ENCODE measurements at regions not wholly inside any gene's neighbourhood (a gene's known extent, or its start where the extent isn't known, plus 50 kb on each side); places are given as distances from the start of the nearest gene placed in this dataset.
"Not testable (repeated sequence)": the region's sequence is repeated elsewhere in the genome, so short reads cannot be mapped to it uniquely, and the experiment has no call there.

- Mint-ChIP-seq H3K27me3 (no peaks in the 10 kb centered on the region), H3K9me3 (peaks cover 2 to 12% of the 10 kb centered on the region in 2 donors), H3K27ac (no peak overlapping the region), H3K4me3 (no peak overlapping the region), H3K4me1 (ENCODE audit: low read depth in 2 of 2) (no peaks in the 10 kb centered on the region), H3K36me3 (ENCODE audit: insufficient read depth) (peaks cover 4% of the 10 kb centered on the region)
- DNase-seq (no peak), ATAC-seq (replicated peaks) (no peak)
Observed at GRCh38 chr11:106503901-106504300, 426.4 kb downstream of the AASDHPPT start.

- H3K4me3 Mint-ChIP-seq, result no peak overlapping the region
- DNase-seq (no peak), ATAC-seq (replicated peaks) (no peak)
- peaks cover 5 to 20% of the 10 kb centered on the region in 2 donors for H3K9me3 Mint-ChIP-seq
- no peak overlapping the region for H3K27ac Mint-ChIP-seq
- H3K36me3 Mint-ChIP-seq (ENCODE audit: insufficient read depth), result no peaks in the 10 kb centered on the region
- H3K4me1 Mint-ChIP-seq (ENCODE audit: low read depth in 2 of 2), result no peaks in the 10 kb centered on the region
- H3K27me3 Mint-ChIP-seq, result no peaks in the 10 kb centered on the region
Observed at GRCh38 chr11:106507645-106508306, 430.3 kb downstream of the AASDHPPT start.

GRCh38 chr11:106514706-106515105 lies 437.2 kb downstream of the AASDHPPT start:
- no peaks in the 10 kb centered on the region for H3K27me3 Mint-ChIP-seq

GRCh38 chr11:106517426-106517825 lies 440.0 kb downstream of the AASDHPPT start:
- Mint-ChIP-seq H3K36me3 (ENCODE audit: insufficient read depth) (no peaks in the 10 kb centered on the region), H3K27ac (no peak overlapping the region), H3K4me3 (no peak overlapping the region), H3K27me3 (no peaks in the 10 kb centered on the region), H3K9me3 (peaks cover 0 to 8% of the 10 kb centered on the region in 2 donors), H3K4me1 (ENCODE audit: low read depth in 2 of 2) (no peaks in the 10 kb centered on the region)
- DNase-seq (no peak), ATAC-seq (replicated peaks) (no peak)

More at GRCh38 chr11:106514706-106515105, 437.2 kb downstream of the AASDHPPT start:
- DNase-seq, result no peak
- H3K4me1 Mint-ChIP-seq (ENCODE audit: low read depth in 2 of 2), result no peaks in the 10 kb centered on the region
- no peak overlapping the region for H3K27ac Mint-ChIP-seq
- no peak for ATAC-seq (replicated peaks)
- H3K4me3 Mint-ChIP-seq, result no peak overlapping the region
- peaks cover 0 to 6% of the 10 kb centered on the region in 2 donors for H3K9me3 Mint-ChIP-seq
- no peaks in the 10 kb centered on the region for H3K36me3 Mint-ChIP-seq (ENCODE audit: insufficient read depth)

- no peaks in the 10 kb centered on the region for H3K4me1 Mint-ChIP-seq (ENCODE audit: low read depth in 2 of 2)
- no peaks in the 10 kb centered on the region for H3K27me3 Mint-ChIP-seq
- DNase-seq (no peak), ATAC-seq (replicated peaks) (no peak)
- no peak overlapping the region for H3K27ac Mint-ChIP-seq
- H3K36me3 Mint-ChIP-seq (ENCODE audit: insufficient read depth), result no peaks in the 10 kb centered on the region
- H3K4me3 Mint-ChIP-seq, result no peak overlapping the region
- peaks cover 0 to 8% of the 10 kb centered on the region in 2 donors for H3K9me3 Mint-ChIP-seq
Observed at GRCh38 chr11:106520146-106520912, 442.9 kb downstream of the AASDHPPT start.

GRCh38 chr11:106520920-106521319 lies 443.5 kb downstream of the AASDHPPT start:
- no peaks in the 10 kb centered on the region for H3K27me3 Mint-ChIP-seq
- H3K27ac Mint-ChIP-seq, result no peak overlapping the region
- no peak for DNase-seq
- no peak overlapping the region for H3K4me3 Mint-ChIP-seq
- no peak for ATAC-seq (replicated peaks)
- H3K36me3 Mint-ChIP-seq (ENCODE audit: insufficient read depth), result no peaks in the 10 kb centered on the region
- peaks cover 0 to 8% of the 10 kb centered on the region in 2 donors for H3K9me3 Mint-ChIP-seq
- no peaks in the 10 kb centered on the region for H3K4me1 Mint-ChIP-seq (ENCODE audit: low read depth in 2 of 2)

- H3K36me3 Mint-ChIP-seq (ENCODE audit: insufficient read depth), result no peaks in the 10 kb centered on the region
- H3K9me3 Mint-ChIP-seq, result peaks cover 0 to 10% of the 10 kb centered on the region in 2 donors
- H3K27me3 Mint-ChIP-seq, result no peaks in the 10 kb centered on the region
- H3K27ac Mint-ChIP-seq, result no peak overlapping the region
- no peak overlapping the region for H3K4me3 Mint-ChIP-seq
- no peaks in the 10 kb centered on the region for H3K4me1 Mint-ChIP-seq (ENCODE audit: low read depth in 2 of 2)
- no peak for DNase-seq
- ATAC-seq (replicated peaks), result no peak
Observed at GRCh38 chr11:106523171-106523570, 445.7 kb downstream of the AASDHPPT start.

- no peak overlapping the region for H3K4me3 Mint-ChIP-seq
- H3K9me3 Mint-ChIP-seq, result peaks cover 0 to 10% of the 10 kb centered on the region in 2 donors
- no peak overlapping the region for H3K27ac Mint-ChIP-seq
- no peaks in the 10 kb centered on the region for H3K27me3 Mint-ChIP-seq
- H3K4me1 Mint-ChIP-seq (ENCODE audit: low read depth in 2 of 2), result no peaks in the 10 kb centered on the region
- no peak for ATAC-seq (replicated peaks)
- no peaks in the 10 kb centered on the region for H3K36me3 Mint-ChIP-seq (ENCODE audit: insufficient read depth)
- no peak for DNase-seq
Observed at GRCh38 chr11:106523921-106524320, 446.5 kb downstream of the AASDHPPT start.

GRCh38 chr11:106524436-106524835 lies 447.0 kb downstream of the AASDHPPT start:
- H3K9me3 Mint-ChIP-seq, result peaks cover 0 to 10% of the 10 kb centered on the region in 2 donors
- no peak for DNase-seq
- ATAC-seq (replicated peaks), result no peak
- no peak overlapping the region for H3K27ac Mint-ChIP-seq
- H3K36me3 Mint-ChIP-seq (ENCODE audit: insufficient read depth), result no peaks in the 10 kb centered on the region
- H3K4me3 Mint-ChIP-seq, result no peak overlapping the region
- H3K4me1 Mint-ChIP-seq (ENCODE audit: low read depth in 2 of 2), result no peaks in the 10 kb centered on the region
- H3K27me3 Mint-ChIP-seq, result no peaks in the 10 kb centered on the region

- ATAC-seq (replicated peaks); H3K27ac Mint-ChIP-seq; H3K36me3 Mint-ChIP-seq (ENCODE audit: insufficient read depth); H3K4me3 Mint-ChIP-seq; H3K9me3 Mint-ChIP-seq; H3K4me1 Mint-ChIP-seq (ENCODE audit: low read depth in 2 of 2); DNase-seq; H3K27me3 Mint-ChIP-seq: not testable (repeated sequence)
Observed at GRCh38 chr11:106531648-106532047, 454.2 kb downstream of the AASDHPPT start.

- Mint-ChIP-seq H3K4me3 (no peak overlapping the region), H3K36me3 (ENCODE audit: insufficient read depth) (no peaks in the 10 kb centered on the region), H3K4me1 (ENCODE audit: low read depth in 2 of 2) (no peaks in the 10 kb centered on the region), H3K27ac (no peak overlapping the region), H3K27me3 (no peaks in the 10 kb centered on the region), H3K9me3 (no peaks in the 10 kb centered on the region)
- DNase-seq (no peak), ATAC-seq (replicated peaks) (no peak)
Observed at GRCh38 chr11:106533046-106533445, 455.6 kb downstream of the AASDHPPT start.

GRCh38 chr11:106540001-106540400 lies 462.5 kb downstream of the AASDHPPT start:
- H3K4me3 Mint-ChIP-seq, result no peak overlapping the region
- H3K4me1 Mint-ChIP-seq (ENCODE audit: low read depth in 2 of 2), result no peaks in the 10 kb centered on the region
- no peak for DNase-seq
- no peaks in the 10 kb centered on the region for H3K36me3 Mint-ChIP-seq (ENCODE audit: insufficient read depth)
- H3K9me3 Mint-ChIP-seq, result peaks cover 0 to 3% of the 10 kb centered on the region in 2 donors
- H3K27me3 Mint-ChIP-seq, result no peaks in the 10 kb centered on the region
- ATAC-seq (replicated peaks), result no peak
- H3K27ac Mint-ChIP-seq, result no peak overlapping the region

- no peaks in the 10 kb centered on the region for H3K36me3 Mint-ChIP-seq (ENCODE audit: insufficient read depth)
- no peak overlapping the region for H3K4me3 Mint-ChIP-seq
- no peaks in the 10 kb centered on the region for H3K4me1 Mint-ChIP-seq (ENCODE audit: low read depth in 2 of 2)
- DNase-seq (no peak), ATAC-seq (replicated peaks) (no peak)
- H3K27me3 Mint-ChIP-seq, result no peaks in the 10 kb centered on the region
- H3K27ac Mint-ChIP-seq, result no peak overlapping the region
- no peaks in the 10 kb centered on the region for H3K9me3 Mint-ChIP-seq
Observed at GRCh38 chr11:106548406-106548805, 469.9 kb downstream of the GUCY1A2 start.

All from effector memory CD8-positive, alpha-beta T cell (primary cell).